Liver (tissue), 8 donors: ENCODE measurements at regions not wholly inside any gene's neighbourhood (a gene's known extent, or its start where the extent isn't known, plus 50 kb on each side); places are given as distances from the start of the nearest gene placed in this dataset.

Source experiments
- DNase-seq: peaks from one replicate; pipeline ENCODE4 v3.0.0-alpha.2; 2017; ENCODE audit warnings: low spot score
- H3K27ac ChIP-seq, 2 donors: one replicate each; pipeline ENCODE4 v1.7.0; 2013; ENCODE audit warnings: inconsistent platforms in 2 of 2, low read length in 2 of 2, control low read depth in 1 of 2, low read depth in 1 of 2, mild to moderate bottlenecking in 1 of 2
- H3K27me3 ChIP-seq, 4 donors: one replicate each; pipeline versions ENCODE4 v1.6.1 to v1.7.0; 2013; ENCODE audit warnings: low read length in 3 of 4, inconsistent platforms in 1 of 4, mild to moderate bottlenecking in 1 of 4, moderate library complexity in 1 of 4; ENCODE audit not compliant: control insufficient read depth in 4 of 4, insufficient read depth in 4 of 4
- H3K36me3 ChIP-seq, 4 donors: one replicate each; pipeline versions ENCODE4 v1.6.1 to v1.7.0; 2013; ENCODE audit warnings: low read length in 3 of 4, mild to moderate bottlenecking in 3 of 4, low read depth in 1 of 4, moderate library complexity in 1 of 4; ENCODE audit not compliant: control insufficient read depth in 4 of 4, insufficient read depth in 3 of 4
- H3K4me1 ChIP-seq, 4 donors: one replicate each; pipeline versions ENCODE4 v1.6.1 to v1.7.0; 2013; ENCODE audit warnings: low read length in 3 of 4, mild to moderate bottlenecking in 3 of 4, moderate library complexity in 1 of 4; ENCODE audit not compliant: control insufficient read depth in 4 of 4, insufficient read depth in 4 of 4
- H3K4me3 ChIP-seq, 3 donors: one replicate each; pipeline versions ENCODE4 v1.6.1 to v1.7.0; 2013; ENCODE audit warnings: low read length in 3 of 3, control low read depth in 1 of 3, low read depth in 1 of 3, mild to moderate bottlenecking in 1 of 3
- H3K9ac ChIP-seq, 2 donors: one replicate each; pipeline ENCODE4 v1.7.0; 2013; ENCODE audit warnings: low read length in 2 of 2, mild to moderate bottlenecking in 2 of 2, moderate library complexity in 2 of 2, control low read depth in 1 of 2, low read depth in 1 of 2
- H3K9me3 ChIP-seq, 4 donors: one replicate each; pipeline versions ENCODE4 v1.6.1 to v1.7.0; 2013; ENCODE audit warnings: low read length in 3 of 4; ENCODE audit not compliant: control insufficient read depth in 4 of 4
- ATF3 ChIP-seq: IDR thresholded peaks from 2 replicates; pipeline ENCODE4 v1.6.1; 2016; ENCODE audit warnings: antibody characterized with exemption
- CTCF ChIP-seq: fragments of 150-350 bp; IDR thresholded peaks from 2 replicates; pipeline ENCODE4 v1.5.1; 2017; ENCODE audit warnings: improper control_type of control experiment, low read depth, low read length; ENCODE audit not compliant: missing input control
- EGR1 ChIP-seq, 2 donors: IDR thresholded peaks; 2 replicates each; pipeline ENCODE4 v1.6.1; 2016 to 2018; ENCODE audit warnings: antibody characterized with exemption in 2 of 2, low read depth in 2 of 2
- FOXA1 ChIP-seq: IDR thresholded peaks from 2 replicates; pipeline ENCODE4 v1.6.1; 2016; ENCODE audit warnings: antibody characterized with exemption
- FOXA2 ChIP-seq: IDR thresholded peaks from 2 replicates; pipeline ENCODE4 v1.6.1; 2016; ENCODE audit warnings: antibody characterized with exemption
- GABPA ChIP-seq, 2 donors: IDR thresholded peaks in 1 of 2; conservative IDR thresholded peaks in 1 of 2; 2 replicates each; pipeline ENCODE4 v1.6.1; 2016; ENCODE audit warnings: antibody characterized with exemption in 2 of 2, mild to moderate bottlenecking in 1 of 2, moderate library complexity in 1 of 2
- HNF4A ChIP-seq, 2 donors: conservative IDR thresholded peaks; 2 replicates each; pipeline ENCODE4 v1.6.1; 2016; ENCODE audit warnings: antibody characterized with exemption in 2 of 2, mild to moderate bottlenecking in 2 of 2
- HNF4G ChIP-seq: IDR thresholded peaks from 2 replicates; pipeline ENCODE4 v1.6.1; 2016; ENCODE audit warnings: antibody characterized with exemption
- JUND ChIP-seq, 2 donors: IDR thresholded peaks; 2 replicates each; pipeline ENCODE4 v1.6.1; 2016; ENCODE audit warnings: antibody characterized with exemption in 2 of 2
- MAX ChIP-seq: IDR thresholded peaks from 2 replicates; pipeline ENCODE4 v1.6.1; 2016; ENCODE audit warnings: antibody characterized with exemption
- NR2F2 ChIP-seq: IDR thresholded peaks from 2 replicates; pipeline ENCODE4 v1.6.1; 2016; ENCODE audit warnings: antibody characterized with exemption
- RAD21 ChIP-seq, 2 donors: IDR thresholded peaks; 2 replicates each; pipeline ENCODE4 v1.6.1; 2016; ENCODE audit warnings: antibody characterized with exemption in 2 of 2, mild to moderate bottlenecking in 2 of 2
- REST ChIP-seq: IDR thresholded peaks from 2 replicates; pipeline ENCODE4 v1.6.1; 2016; ENCODE audit warnings: antibody characterized with exemption, mild to moderate bottlenecking
- RXRA ChIP-seq, 2 donors: IDR thresholded peaks; 2 replicates each; pipeline ENCODE4 v1.6.1; 2017 to 2018; ENCODE audit warnings: antibody characterized with exemption in 2 of 2, mild to moderate bottlenecking in 1 of 2
- SP1 ChIP-seq: IDR thresholded peaks from 2 replicates; pipeline ENCODE4 v1.6.1; 2018; ENCODE audit warnings: antibody characterized with exemption, mild to moderate bottlenecking
- TAF1 ChIP-seq: conservative IDR thresholded peaks from 2 replicates; pipeline ENCODE4 v1.6.1; 2016; ENCODE audit warnings: antibody characterized with exemption, mild to moderate bottlenecking
- YY1 ChIP-seq: IDR thresholded peaks from 2 replicates; pipeline ENCODE4 v1.6.1; 2016; ENCODE audit warnings: antibody characterized with exemption, mild to moderate bottlenecking
- ZBTB33 ChIP-seq: IDR thresholded peaks from 2 replicates; pipeline ENCODE4 v1.6.1; 2016; ENCODE audit warnings: antibody characterized with exemption
- WGBS: extraction: QIAGEN DNeasy Blood & Tissue Kit; methylation state at CpG from one replicate; pipeline ENCODE4 v1.1.7; 2013; 5-methylcytosine and 5-hydroxymethylcytosine counted together
- donor health status: healthy.
- donor health status: healthy.
- donor health status: healthy.
- donor health status: healthy.
- donor health status: healthy.

- TF ChIP-seq RAD21 (IDR thresholded peaks at IDR 0.05) (no peak), EGR1 (IDR thresholded peaks at IDR 0.05; ENCODE audit: low read depth in 2 of 2) (no peak), GABPA (IDR thresholded peaks at IDR 0.05 in 1 of 2, conservative IDR thresholded peaks at IDR 0.05 in 1 of 2) (no peak), SP1 (no peak), RXRA (IDR thresholded peaks at IDR 0.05) (no peak), CTCF (no peak)
Observed at GRCh38 chr6:3509336-3509735, 52.5 kb upstream of the SLC22A23 start (continued).

GRCh38 chr6:3506751-3507383 is 50.0 kb upstream of the SLC22A23 start:
- DNase-seq = no peak
- WGBS = 84% methylated on average over 4 of the region's 4 CpGs
- no peaks in the 10 kb centered on the region for H3K27me3 ChIP-seq
- H3K9me3 ChIP-seq = no peaks in the 10 kb centered on the region
- H3K36me3 ChIP-seq = no peaks in the 10 kb centered on the region
- H3K27ac ChIP-seq = no peak overlapping the region
- H3K4me3 ChIP-seq = no peak overlapping the region
- TF ChIP-seq CTCF (no peak), NR2F2 (no peak), MAX (no peak), JUND (IDR thresholded peaks at IDR 0.05) (no peak), GABPA (IDR thresholded peaks at IDR 0.05 in 1 of 2, conservative IDR thresholded peaks at IDR 0.05 in 1 of 2) (no peak), EGR1 (IDR thresholded peaks at IDR 0.05; ENCODE audit: low read depth in 2 of 2) (no peak), REST (no peak), FOXA2 (no peak), RXRA (IDR thresholded peaks at IDR 0.05) (no peak), YY1 (no peak), HNF4G (no peak), TAF1 (no peak), HNF4A (conservative IDR thresholded peaks at IDR 0.05) (no peak), ZBTB33 (no peak), RAD21 (IDR thresholded peaks at IDR 0.05) (no peak), FOXA1 (no peak), ATF3 (no peak), SP1 (no peak)
- no peaks in the 10 kb centered on the region for H3K4me1 ChIP-seq
- no peak overlapping the region for H3K9ac ChIP-seq
